HG03575 (cell line): ENCODE measurements at regions not wholly inside any gene's neighbourhood (a gene's known extent, or its start where the extent isn't known, plus 50 kb on each side); places are given as distances from the start of the nearest gene placed in this dataset.

ENCODE experiments used
- ATAC-seq: cut with Tn5 transposase; IDR thresholded peaks from one replicate; pipeline ENCODE4 v1.9.1; 2021; ENCODE audit not compliant: unreplicated experiment, insufficient number of reproducible peaks, low FRiP score; ENCODE audit errors: extremely low read depth

DNA sequence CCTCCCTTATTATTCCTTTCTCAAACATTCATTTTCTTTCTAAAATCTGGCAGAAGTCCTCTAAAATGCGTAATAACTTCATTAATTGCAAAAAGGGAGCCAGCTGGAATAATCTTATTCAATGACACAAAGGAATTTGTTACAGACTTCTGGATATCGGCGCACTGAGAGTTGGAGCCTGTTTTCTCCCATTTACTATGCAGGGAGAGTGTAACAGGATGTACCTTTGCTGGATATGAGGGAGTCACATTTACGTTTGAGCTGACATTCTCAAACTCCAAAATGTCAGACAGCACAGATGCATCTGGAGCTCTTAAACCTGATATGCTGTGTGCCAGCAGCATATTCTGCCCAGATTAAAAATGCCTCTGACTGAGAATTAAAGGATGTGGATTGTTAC lies 275.3 kb downstream of the TMX3 start:
- ATAC-seq: no peak

DNA sequence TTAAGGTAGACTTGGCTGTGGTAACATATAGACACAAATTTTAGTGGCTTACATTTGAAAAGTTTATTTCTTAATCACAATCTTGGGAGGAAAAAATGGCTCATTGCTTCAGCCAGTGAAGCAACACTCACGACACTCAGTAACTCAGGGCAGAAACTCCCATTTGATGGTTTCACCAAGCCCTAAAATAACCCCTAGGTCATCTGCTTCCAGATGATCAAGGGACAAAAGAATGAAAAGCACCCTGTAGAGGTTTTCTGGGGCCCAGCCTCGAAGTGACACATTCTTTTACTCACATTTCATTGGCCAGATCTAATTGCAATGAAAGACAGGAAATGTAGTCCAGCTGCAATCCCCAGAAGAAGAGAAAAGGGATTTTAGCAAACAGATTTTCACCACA lies 275.9 kb downstream of the TMX3 start:
- no peak for ATAC-seq

DNA sequence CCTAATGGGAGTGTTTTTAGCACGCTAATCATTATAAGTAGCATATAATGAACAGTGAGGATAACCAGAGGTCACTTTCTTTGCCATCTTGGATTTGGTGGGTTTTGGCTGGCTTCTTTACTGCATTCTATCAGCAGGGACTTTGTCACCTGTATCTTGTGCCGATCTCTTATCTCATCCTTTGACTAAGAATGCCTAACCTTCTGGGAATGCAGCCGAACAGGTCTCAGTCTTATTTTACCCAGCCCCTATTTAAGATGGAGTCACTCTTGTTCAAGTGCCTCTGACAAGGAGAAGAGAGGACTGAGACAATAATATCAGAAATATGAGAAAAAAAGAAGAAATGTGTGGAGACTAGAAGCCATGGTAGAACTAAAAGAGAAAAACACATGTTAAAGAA lies 276.4 kb downstream of the TMX3 start:
- no peak for ATAC-seq

DNA sequence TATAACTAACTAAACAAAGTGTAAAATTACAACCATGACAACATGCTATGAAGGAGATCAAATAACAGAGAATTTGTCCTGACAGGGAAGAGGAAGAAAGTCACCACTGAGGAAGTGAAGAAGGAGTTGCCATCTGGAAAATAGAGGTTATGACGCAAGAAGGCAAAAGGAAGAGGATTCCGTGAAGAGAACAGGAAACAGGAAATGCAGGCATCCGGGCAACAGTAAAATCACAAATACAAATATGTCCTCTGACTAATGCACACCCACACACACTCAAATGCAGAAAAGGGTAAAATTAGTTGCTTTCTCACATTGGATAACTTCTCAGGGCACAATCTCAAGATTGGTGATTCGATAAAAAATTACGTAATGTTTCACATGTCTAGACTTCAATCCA lies 278.4 kb downstream of the TMX3 start:
- no peak for ATAC-seq

DNA sequence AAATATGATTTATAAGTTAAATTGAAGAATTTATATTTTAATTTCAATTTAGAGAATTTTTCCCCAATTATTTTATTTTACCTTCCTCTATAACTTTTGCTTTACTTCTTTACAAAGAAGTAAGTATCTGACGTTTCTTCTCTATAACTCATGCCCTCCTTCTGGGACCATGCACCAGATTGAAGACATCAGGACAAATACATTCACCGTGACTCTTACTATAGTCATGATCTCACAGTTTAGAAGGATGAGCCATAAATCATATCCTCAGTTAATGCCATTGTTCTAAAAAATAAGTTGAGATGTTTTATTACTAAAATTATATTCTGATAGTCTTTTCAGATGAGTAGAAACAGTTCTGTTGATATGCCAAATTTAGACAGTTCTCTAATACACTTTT lies 279.3 kb downstream of the TMX3 start:
- no peak for ATAC-seq

DNA sequence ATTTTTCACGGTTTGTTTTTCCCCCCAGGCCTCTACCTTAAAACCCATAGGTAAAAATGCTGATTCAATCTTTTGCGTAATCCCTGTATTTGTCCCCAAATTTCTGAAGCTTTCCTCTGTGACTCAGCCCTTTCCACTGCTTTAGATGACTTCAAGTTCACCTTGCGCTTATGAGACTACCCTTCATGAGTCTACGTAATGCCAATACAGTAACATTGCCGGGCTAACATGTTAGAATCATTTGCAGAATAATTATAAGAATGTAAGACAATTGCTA lies 283.0 kb downstream of the TMX3 start:
- ATAC-seq: no peak

DNA sequence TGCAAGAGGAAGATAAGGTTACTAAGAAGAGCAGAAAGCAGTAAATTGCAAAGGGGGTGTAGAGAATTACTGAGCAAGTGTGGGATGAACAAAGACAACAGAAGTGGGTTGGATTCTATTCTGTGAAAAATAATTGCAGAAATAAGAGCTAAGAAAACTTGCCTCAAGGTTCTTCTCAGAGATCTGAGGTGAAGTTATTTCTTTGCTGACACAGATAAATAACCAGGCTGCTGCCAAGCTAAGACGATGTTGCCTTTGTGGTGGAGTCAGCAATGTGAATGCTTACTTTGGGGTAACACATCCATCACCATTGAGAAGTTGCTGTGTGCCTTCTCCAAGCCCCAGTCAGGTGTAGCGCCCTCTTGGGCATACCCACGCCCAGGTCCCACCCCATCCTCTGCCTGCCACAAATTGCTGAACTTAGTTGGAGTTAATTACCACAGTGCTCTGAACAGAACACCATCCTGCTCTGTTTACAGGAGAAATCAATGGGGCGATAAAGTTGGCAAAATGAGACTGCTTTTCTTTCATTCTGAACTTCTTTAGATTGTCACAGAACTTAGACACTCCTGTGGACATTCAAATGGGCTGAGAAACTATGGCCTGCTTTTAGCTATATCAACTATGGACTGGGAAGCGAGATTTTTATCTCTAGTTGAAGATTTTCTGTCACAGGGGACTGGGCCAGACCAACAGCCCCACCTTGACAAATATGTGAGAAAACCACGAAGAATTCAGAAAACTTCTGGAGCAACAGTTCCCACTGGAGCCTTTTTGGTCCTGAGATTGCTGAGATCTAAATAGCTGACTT lies 283.6 kb downstream of the TMX3 start:
- no peak for ATAC-seq

DNA sequence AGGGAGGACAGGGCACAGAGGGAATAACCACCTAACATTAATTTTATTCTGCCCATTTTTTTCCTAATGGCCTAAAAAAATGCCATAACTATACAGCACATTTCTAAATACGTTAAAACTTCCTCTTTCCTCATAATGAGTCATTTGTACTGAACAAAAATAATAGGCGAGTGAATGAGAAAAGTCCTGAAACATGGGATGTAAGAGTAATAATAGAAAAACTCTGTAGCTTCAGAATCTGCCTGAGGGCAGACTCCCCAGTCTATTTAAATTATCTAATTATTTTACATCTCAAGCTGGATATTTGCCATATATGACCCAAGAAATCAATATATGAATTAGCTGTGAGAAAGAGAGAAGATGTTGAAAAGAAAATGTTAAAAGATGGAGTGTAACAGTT lies 285.1 kb downstream of the TMX3 start:
- ATAC-seq: no peak

DNA sequence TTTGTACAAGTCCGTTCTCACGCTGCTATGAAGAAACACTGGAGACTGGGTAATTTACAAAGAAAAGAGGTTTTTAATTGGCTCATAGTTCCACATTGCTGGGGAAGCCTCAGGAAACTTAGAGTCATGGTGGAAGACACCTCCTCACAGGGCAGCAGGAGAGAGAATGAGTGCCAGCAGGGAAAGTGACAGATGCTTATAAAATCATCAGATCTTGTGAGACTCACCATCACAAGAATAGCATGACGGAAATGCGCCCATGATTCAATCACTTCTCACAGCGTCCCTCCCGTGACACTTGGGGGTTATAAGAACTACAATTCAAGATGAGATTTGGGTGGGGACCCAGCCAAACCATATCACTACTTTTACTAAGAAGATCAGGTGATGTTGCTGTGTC lies 285.8 kb downstream of the TMX3 start:
- ATAC-seq: no peak

DNA sequence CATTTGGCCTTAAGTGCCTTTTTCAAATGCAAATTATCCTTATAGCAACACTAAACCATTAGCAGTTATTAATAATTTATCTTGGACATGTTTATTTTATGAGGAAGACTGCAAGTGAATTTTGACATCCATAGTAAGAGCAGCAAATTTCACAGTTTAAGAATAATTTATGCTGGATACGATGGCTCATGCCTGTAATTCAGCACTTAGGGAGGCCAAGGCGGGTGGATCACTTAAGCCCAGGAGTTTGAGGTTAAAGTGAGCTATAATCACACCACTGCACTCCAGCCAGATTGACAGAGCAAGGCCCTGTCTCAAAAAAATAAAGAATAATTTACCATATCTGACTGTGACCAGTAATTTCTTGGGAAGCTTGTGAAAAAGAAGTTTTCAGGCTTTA lies 286.2 kb downstream of the TMX3 start:
- ATAC-seq: no peak

DNA sequence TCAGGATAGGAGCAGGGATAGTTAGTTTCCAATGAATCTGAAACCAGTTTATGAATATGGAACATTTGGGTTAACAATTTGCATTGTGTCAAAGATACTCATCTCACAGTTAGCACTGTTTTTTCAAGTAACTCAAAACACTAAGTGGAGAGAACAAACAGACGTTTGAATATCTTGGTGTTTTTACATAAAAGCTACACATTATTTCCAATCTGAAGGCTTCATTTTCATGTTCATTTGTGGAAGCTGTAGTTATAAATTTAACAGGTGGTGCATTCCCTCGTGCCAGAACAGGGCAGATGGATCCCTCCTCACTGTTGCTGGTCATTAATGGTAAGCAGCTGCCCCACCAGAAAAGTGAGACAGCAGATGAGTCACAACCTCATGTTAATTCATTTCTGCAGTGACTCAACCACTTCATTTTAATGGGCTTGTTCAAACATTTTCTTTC lies 286.9 kb downstream of the TMX3 start:
- no peak for ATAC-seq

DNA sequence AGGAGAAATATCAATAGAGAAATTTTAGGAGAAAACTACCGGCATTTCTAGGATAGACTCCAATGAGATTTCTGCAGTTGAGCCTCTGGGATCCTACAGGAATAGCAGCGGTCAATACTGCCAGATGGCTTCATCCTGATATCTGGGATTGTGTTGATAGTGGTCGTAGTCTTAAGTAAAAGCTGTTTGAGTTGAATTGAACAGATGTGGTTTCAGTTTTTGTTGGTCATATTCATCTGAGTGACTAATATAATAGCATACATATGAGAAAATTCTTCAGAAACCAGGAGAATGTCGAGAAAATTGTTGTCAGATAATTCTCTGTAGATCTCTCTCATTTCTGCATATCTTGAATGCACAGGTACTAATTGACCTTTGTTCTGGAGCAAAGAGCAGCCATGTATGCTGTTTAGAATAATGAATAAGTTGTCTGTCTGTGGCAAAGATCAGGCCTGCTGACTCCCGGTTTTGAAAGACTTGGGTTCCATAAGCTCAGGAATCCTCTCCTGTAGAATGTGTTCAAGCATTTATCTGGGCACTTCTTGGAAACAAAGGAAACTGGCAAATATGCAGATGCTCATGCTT lies 288.1 kb downstream of the TMX3 start:
- ATAC-seq: no peak

DNA sequence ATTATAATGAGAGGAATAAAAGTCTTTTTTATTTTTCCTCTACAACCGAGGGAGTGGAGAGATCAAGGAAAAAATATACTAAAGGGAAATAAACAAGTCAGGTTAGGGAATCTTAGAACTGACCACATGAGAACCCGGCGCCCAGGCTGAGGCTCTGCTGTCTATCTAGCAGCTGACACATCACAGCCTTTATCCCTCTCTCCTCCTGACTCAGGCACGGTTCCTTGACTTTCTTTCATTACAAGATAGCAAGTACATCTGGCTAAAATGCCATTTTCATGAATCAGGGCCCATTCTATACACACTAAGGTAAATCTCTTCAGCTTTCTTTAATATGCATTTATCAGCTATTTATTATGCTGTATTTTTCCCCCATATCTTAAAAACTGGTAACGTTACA lies 296.0 kb downstream of the TMX3 start:
- ATAC-seq: no peak

DNA sequence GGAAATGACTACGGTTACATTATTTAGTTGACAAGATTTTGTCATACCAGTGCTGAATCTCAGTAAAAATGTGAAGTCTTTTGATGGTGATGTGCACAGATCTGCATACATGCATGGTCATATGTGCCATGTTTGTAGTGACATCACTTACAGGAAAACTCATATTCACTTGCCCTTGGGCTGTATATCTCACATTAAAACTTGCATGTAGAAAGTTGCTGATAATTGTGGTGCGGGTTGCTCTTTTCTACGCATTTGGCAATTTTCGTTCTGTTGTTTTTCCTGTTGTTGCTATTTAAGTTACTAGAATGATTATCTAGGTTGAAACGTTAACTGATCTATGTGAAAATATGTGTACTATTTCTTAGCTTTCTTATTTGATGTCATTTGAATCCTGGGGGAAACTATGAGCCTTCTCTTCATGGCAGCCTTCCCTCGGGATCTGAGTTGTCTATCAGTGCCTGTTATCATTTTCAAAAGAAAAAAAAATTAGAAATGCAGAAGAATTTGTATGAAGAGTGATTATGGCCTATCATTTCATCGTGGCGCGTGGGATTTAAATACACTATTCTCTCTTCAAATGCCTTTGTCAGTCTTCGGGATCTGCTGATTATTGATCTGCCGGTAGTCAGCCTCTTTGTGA lies 296.6 kb downstream of the TMX3 start:
- ATAC-seq: no peak

DNA sequence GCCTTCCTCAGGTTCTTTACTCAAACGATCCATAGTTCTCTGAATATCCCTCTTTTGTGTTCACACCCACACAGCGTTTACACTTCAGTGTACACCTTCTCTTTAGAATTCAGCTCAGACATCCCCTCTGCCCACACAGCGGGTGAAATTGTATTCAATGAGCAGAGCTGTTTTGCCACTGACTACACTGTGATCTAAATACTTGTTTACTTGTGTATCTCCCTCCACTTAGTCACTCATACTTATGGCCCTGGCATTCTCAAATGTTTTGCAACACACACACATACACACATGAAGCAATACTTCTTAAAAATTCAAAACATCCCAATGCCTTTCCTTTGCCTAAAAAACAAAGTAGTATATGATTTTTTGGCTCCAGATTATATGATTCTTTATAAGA lies 297.1 kb downstream of the TMX3 start:
- ATAC-seq: no peak

DNA sequence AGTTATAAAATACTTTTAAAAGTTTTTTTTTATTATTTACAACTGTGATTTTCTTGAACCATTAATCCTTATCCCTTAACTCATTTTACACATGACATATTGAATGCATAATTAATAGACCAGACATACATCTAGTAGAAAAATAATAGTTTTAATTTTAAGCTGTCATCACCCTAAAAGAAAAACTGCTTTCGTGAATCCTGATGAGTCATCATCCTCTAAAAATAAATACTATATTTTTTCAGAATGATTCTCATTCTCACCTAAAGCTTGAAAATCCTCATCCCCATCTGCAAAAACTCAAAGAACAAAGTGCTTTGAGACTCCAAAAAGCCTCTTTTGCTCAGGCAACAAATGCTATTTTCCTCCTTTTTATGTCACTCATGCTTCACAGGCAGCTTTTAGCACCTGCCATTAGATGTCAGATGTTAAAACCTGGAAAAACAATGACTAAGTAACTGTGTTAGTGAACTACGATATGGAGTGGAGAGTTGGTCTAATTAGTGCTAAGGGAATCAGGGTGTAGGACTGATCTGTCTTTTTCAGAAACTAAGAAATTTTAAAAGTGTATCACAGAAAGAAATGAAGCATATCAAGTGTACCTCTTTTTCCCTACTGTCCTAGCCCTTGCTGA lies 297.6 kb downstream of the TMX3 start:
- ATAC-seq: no peak

DNA sequence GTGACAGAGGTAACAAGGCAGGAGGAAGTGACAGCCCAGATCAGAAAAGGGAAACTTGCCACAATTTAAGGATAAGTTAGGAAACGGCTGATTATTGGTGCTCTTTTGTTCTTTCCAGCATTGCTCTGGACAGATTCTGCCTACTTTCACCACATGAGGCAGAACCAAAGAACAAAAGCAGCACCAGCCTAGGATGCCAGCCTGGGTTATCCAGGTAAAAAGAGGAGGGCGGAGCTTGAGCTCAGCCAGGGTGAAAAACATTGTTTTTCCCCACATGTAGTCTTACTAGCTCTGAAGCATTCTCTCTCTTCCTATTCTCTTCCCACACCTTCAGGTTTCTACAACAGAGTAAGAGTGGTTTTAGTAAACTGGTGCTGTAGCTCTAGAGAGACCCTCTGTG lies 300.5 kb downstream of the TMX3 start:
- no peak for ATAC-seq

DNA sequence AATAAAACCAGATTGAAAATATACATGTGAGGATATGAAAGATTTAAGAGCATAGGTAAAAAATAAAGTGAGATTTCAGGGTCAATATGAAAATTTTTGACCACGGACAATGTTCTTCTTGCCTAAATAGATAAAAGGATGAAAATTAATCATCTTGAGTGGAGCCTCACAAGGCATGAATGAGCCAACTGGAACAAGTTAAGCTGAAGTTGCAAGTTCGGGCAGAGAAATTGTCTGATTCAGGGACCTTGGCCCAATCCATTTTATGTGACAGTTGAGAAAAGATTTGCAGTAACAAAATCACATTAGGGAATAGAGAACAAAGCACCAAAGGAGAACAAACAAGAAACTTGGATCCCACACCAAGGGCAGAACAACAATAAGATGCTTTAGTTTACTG lies 305.3 kb downstream of the TMX3 start:
- ATAC-seq: no peak

DNA sequence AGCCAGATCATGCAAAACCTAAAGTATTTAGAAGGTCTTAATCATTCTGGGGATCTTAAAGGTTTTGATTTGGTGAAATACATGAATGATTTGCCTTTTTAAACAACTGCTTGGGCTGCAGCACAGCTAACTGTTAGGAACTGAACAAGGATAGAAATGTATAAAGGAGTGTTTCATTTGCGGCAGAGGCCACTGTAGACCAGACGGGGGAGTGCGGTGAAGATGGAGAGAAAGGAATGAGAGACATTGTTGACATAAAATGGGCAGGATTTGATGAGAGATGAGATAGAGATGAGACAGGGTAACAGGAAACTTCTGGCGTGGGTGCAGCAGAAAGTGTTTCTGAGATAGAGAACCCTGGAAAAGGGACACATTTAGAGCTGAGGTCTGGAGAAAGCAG lies 308.1 kb downstream of the TMX3 start:
- no peak for ATAC-seq

DNA sequence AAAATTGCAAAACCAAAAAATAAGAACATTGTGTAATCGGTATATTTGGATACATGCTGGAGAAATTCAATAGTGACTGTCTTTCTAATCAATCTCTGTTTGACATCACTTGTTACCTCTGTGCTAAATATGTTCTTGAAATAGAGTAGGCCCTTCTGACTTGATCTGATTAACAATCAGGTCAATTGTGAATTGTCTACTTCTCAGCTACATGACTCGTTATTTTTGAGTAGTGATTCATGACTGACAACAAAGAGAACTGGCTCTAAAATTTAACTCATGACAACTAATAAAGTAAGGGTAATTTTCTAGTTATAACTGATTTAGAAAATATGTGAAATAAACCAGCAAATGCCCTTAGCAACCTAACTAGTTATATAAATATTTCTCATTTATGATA lies 312.1 kb downstream of the TMX3 start:
- no peak for ATAC-seq
